ENCODE measurements at regions not wholly inside any gene's neighbourhood (a gene's known extent, or its start where the extent isn't known, plus 50 kb on each side); places are given as distances from the start of the nearest gene placed in this dataset.

DNA sequence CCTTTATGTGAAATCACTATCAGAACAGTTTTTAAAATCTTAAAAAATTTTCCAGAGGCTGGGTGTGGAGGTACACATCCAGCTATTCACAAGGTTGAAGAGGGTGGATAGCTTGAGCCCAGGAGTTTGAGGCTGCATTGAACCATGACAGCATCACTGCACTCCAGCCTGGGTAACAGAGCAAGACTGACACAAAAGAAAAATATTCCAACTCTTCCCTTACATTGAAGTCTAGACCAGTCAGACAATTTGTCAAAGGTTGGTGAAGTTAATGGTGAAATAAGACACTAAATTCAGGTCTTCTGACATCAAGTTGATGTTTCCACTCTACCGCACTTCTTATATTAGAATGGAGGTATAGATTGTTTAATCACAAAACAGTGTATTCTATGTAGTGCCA is 52.8 kb downstream of the HYCC2 start:
- no peak overlapping the region for H3K27ac ChIP-seq (replicated peaks)
- intact Hi-C loops (cut with micrococcal nuclease): no loop called here
- no peak overlapping the region for H3K4me3 ChIP-seq
- peaks cover 50% of the 10 kb centered on the region for H3K36me3 ChIP-seq
- no peak for DNase-seq
- no peaks in the 10 kb centered on the region for H3K9me3 ChIP-seq (replicated peaks)
- peaks cover 27% of the 10 kb centered on the region for H3K4me1 ChIP-seq
- TF ChIP-seq, protein P1, sequence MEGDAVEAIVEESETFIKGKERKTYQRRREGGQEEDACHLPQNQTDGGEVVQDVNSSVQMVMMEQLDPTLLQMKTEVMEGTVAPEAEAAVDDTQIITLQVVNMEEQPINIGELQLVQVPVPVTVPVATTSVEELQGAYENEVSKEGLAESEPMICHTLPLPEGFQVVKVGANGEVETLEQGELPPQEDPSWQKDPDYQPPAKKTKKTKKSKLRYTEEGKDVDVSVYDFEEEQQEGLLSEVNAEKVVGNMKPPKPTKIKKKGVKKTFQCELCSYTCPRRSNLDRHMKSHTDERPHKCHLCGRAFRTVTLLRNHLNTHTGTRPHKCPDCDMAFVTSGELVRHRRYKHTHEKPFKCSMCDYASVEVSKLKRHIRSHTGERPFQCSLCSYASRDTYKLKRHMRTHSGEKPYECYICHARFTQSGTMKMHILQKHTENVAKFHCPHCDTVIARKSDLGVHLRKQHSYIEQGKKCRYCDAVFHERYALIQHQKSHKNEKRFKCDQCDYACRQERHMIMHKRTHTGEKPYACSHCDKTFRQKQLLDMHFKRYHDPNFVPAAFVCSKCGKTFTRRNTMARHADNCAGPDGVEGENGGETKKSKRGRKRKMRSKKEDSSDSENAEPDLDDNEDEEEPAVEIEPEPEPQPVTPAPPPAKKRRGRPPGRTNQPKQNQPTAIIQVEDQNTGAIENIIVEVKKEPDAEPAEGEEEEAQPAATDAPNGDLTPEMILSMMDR (IDR thresholded peaks at IDR 0.05; ENCODE audit: borderline replicate concordance): no peak
- H3K27me3 ChIP-seq (ENCODE audit: low read depth): no peaks in the 10 kb centered on the region

- TF ChIP-seq, protein P1 (IDR thresholded peaks at IDR 0.05; ENCODE audit: borderline replicate concordance): no peak
- intact Hi-C loops (cut with micrococcal nuclease): no loop called here
- no peak overlapping the region for H3K4me3 ChIP-seq
- no peaks in the 10 kb centered on the region for H3K9me3 ChIP-seq (replicated peaks)
- H3K27me3 ChIP-seq (ENCODE audit: low read depth): no peaks in the 10 kb centered on the region
- H3K4me1 ChIP-seq: peaks cover 23% of the 10 kb centered on the region
- peak overlapping the region; percentile 40 for H3K27ac ChIP-seq (replicated peaks)
- peaks cover 39% of the 10 kb centered on the region for H3K36me3 ChIP-seq
- DNase-seq: no peak
These were observed 53.4 kb upstream of the ORC2 start for GRCh38 chr2:201016859-201017258.
